ENCODE measurements at regions not wholly inside any gene's neighbourhood (a gene's known extent, or its start where the extent isn't known, plus 50 kb on each side); places are given as distances from the start of the nearest gene placed in this dataset.

DNA sequence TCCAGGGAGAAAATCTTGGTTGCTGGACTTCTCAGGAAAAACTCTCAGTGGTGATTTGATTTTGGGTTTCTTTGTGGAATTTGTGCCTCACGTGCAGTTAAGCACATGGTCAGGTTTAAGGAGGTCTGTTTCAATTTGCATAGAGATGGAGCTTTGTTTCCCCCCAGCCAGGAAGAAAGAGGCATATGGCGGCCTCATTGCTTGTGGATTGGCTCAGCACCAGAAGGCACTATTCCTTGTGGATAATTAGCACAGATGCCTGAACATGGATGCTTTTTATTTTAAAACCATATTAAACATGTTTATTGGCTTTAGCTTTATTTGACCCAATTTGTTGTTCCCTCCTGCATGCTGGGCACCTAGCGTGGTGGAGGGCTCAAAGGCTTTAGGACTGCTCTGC, 125.1 kb upstream of the RGMA start:
- DNase-seq = no peak

- DNase-seq = no peak
Observed at GRCh38 chr15:93213281-93213680, 124.3 kb upstream of the RGMA start.

GRCh38 chr15:93212578-93212977, 123.6 kb upstream of the RGMA start:
- DNase-seq = no peak

DNA sequence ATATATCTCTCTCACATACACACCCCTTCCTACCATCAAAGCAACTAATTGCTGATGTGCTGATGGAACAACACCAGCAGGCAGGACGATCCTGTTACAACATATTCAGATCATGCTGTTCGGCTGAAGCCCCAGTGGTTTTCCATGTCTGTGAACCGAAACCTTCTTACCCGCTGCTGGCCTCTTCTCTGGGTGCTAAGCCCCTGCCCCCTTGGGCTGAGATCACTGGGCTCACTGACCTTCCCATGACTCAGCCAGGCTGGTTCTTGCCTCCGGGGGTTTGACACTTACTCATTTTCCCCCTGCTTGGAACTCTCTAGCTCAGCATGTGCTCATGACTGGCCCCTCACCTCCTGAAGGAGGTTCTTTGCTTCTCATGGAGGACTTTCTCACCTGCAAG, 122.0 kb upstream of the RGMA start:
- DNase-seq = no peak

GRCh38 chr15:93209690-93210445, 120.9 kb upstream of the RGMA start:
- no peak for DNase-seq

DNA sequence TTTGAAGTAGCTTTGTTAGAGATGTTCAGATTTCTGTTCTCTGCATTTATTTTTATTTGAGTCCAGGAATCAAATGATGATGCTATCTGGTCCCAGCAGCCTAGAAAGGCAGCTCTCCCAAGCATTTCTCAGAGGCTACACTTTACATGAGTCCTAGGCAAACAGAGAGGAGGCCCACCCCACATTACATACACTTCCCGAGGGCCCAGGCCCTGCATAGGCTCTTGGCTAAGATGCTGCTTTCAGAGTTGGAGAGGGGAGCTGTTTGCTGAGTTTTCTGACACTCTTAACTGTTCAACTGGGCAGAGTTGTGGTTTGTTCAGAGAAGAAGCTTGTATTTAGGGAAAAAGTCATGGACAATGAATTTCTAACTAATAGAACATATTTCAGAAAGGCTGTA, 117.9 kb upstream of the RGMA start:
- DNase-seq = no peak

DNA sequence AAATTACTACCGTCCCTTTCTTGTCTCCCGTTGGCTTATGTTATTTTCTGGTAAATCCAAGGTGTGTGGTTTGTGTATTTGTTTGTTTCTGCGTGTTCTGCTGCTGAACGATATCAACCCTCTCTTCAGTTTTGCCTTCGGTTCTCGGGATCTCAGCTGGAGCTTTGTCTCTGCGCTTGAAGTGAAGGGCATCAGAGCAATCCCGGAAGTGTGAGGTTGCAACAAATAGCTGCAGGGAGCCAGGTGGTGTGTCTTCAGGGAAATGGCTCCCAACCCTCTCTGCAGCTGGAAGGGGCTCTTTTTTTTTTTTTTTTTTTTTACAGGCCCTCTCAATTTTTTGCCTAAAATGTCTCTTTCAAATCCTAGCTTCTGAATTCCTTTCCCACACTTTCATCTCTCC, 116.4 kb upstream of the RGMA start:
- no peak for DNase-seq

- DNase-seq = no peak
Observed at GRCh38 chr15:93203036-93203435, 114.0 kb upstream of the RGMA start.

DNA sequence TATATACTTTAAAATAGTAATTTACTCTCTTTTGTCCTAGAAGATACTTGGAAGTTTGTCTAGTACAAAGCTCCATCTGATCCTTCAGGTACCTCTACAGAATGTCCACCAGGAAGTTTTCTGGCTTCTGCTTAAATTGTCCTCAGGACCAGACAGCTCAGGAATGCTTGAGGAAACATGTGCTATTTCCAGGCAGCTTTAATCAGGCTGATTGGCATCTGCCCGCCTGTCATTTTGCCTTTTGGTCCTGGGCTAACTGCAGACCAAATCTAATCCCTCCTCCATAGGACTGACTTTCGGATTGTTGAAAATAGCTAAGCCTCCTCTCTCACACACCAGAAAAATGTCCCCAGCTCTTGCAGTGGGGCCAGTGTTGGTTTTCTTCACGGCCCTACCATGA, 113.4 kb upstream of the RGMA start:
- no peak for DNase-seq

- no peak for DNase-seq
Observed at GRCh38 chr15:93201940-93202339, 112.9 kb upstream of the RGMA start.

- DNase-seq = no peak
Observed at GRCh38 chr15:93200837-93201226, 111.8 kb upstream of the RGMA start.

DNA sequence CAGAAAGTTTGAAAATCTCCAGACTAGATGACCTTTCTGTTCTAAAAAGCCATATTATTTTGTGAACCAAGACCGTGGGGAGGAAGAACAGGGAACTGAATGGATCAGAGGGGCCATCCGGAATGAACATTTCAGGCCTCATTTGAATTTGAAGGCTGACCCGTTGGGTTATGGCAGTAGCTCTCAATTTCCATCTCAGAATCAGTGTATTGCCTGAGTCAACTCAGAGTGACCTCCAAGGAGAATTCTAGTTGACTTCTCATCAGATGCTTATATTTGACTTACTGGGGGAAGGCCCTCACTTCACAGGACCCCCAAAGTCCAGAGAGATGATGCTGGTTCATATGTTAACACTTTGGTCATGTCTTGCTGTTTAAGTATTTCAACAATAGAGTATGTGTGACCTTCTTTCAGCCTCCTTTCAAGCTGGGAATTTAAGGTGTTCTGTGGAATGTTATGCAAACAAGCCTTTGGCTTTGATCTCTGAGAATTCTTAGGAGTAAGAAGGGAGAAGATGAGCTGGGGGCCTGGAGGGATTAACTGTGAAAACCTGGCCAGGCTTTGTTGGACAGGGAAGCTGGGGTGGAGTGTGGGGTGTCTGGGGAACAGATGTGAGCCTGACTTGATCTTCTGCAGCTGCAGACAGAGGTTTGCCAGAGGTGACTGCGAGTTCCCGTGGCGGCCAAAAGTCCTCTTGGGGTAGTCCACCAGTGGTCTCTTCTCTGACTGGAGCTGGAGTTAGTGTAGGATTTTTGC, 111.2 kb upstream of the RGMA start:
- no peak for DNase-seq

- no peak for DNase-seq
Observed at GRCh38 chr15:93196135-93196670, 107.2 kb upstream of the RGMA start.

GRCh38 chr15:93195109-93195508, 106.1 kb upstream of the RGMA start:
- DNase-seq = no peak

GRCh38 chr15:93190238-93190637, 101.2 kb upstream of the RGMA start:
- DNase-seq = no peak

GRCh38 chr15:93189561-93189960, 100.5 kb upstream of the RGMA start:
- DNase-seq = no peak

GRCh38 chr15:93188236-93188635, 99.2 kb upstream of the RGMA start:
- no peak for DNase-seq

GRCh38 chr15:93185796-93186195, 96.8 kb upstream of the RGMA start:
- DNase-seq = no peak

GRCh38 chr15:93182703-93183205, 93.7 kb upstream of the RGMA start:
- no peak for DNase-seq

GRCh38 chr15:93180656-93181055, 91.6 kb upstream of the RGMA start:
- DNase-seq = no peak

DNA sequence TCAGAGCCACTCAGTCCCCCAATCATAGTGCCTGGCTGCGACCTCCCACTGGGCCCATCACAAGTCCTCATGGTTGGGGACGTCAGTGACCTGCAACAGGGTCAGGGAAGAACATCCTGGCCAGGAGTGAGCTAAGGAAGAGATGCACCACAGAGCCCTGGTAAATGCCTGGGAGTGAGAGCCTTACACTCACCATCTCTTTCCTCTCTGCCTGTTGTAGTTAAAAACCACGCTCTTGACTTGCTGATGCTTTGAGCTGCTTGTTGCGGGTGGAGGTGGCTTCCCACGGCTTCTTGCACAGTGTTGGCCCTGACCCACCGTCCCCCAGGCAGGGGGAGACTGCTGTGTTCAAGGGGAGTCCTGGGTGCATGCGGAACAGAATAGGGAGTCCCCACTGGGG, 91.1 kb upstream of the RGMA start:
- DNase-seq = no peak

DNA sequence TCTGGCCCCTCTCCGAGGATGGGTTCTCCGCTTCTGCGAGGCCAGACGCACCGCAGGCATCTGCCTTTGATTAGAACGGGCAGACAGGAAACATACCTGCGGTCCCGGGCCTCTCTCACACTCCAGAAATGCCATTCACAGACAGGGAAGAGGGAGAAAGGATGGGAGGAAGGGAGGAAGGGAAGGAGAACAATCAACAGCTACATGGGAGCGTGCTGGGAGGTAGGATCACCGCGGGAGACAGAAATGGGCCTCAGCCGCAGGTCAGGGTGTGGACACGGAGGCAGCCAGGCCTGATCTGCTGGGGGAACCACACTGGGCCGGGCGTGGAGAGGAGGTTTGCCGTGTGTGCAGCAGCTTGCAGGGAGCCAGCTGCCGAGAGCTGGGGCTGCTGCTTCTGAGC, 90.7 kb upstream of the RGMA start:
- DNase-seq = no peak

- DNase-seq = no peak
Observed at GRCh38 chr15:93179072-93179471, 90.1 kb upstream of the RGMA start.

DNA sequence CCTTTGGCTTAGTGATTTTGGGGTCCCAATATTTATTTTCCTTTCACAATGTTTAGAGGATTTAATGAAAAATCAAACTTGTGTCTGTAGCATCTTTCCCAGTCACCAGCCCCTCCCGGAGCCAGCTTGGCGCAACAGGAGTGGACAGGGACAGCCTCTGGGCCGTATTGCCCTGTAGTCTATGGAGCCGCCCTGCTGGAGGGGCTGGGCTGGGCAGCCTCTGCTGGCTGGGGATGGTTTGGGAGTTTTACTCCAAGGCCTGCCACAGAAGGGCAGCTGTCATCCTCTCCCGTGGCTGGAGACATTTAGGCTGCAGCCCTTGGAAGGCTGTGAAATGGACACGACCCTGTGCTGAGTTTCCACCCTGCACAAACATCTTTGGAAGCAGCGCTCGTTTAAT, 89.4 kb upstream of the RGMA start:
- no peak for DNase-seq
